IMR-90 (cell line): ENCODE measurements at regions not wholly inside any gene's neighbourhood (a gene's known extent, or its start where the extent isn't known, plus 50 kb on each side); places are given as distances from the start of the nearest gene placed in this dataset.

Source experiments
- ATAC-seq: fragments of 200-7000 bp; cut with Tn5 transposase; 2 replicates; pipeline ENCODE4 v1.9.1; 2020; ENCODE audit warnings: low read depth, mild to moderate bottlenecking, moderate library complexity
- BruUV-seq: library from RNA; stranded (reverse); fragments of 400-500 nt; replicated peaks from 2 replicates; lab custom pipeline; 2021; lab: Mats Ljungman, UMichigan
- CTCF ChIA-PET: fragments of 300-600 bp; formaldehyde crosslinking; extraction: SDS; loops from one replicate; lab custom pipeline; 2021; ENCODE audit warnings: antibody characterized with exemption; lab: Yijun Ruan, JAX
- POLR2A ChIA-PET: fragments of 300-600 bp; sonication (Branson Sonifier 250); formaldehyde crosslinking; loops from one replicate; lab custom pipeline; 2022; ENCODE audit warnings: antibody characterized with exemption; ENCODE audit not compliant: unreplicated experiment; lab: Charles Lee
- DNase-seq: peaks from one replicate; pipeline ENCODE4 v3.0.0; 2013
- H2AFZ ChIP-seq: replicated peaks from 2 replicates; pipeline ENCODE3; 2013; ENCODE audit warnings: low read length, mild to moderate bottlenecking; ENCODE audit not compliant: poor library complexity
- H2AK5ac ChIP-seq: 2 replicates; pipeline ENCODE4 v1.6.1; 2013; ENCODE audit warnings: low read depth, low read length, inconsistent platforms
- H2AK9ac ChIP-seq: replicated peaks from 2 replicates; pipeline ENCODE3; 2013; ENCODE audit warnings: mild to moderate bottlenecking, low read depth, low read length, moderate library complexity; ENCODE audit not compliant: poor library complexity
- H2BK120ac ChIP-seq: 2 replicates; pipeline ENCODE4 v1.6.1; 2013; ENCODE audit warnings: low read depth, low read length, inconsistent platforms
- H2BK15ac ChIP-seq: 3 replicates; pipeline ENCODE4 v1.6.1; 2013; ENCODE audit warnings: low read depth, low read length, inconsistent platforms
- H2BK20ac ChIP-seq: 2 replicates; pipeline ENCODE4 v1.6.1; 2013; ENCODE audit warnings: low read depth, mild to moderate bottlenecking, inconsistent platforms, low read length, moderate library complexity
- H2BK5ac ChIP-seq: 2 replicates; pipeline ENCODE4 v1.6.1; 2013; ENCODE audit warnings: mild to moderate bottlenecking, low read depth, low read length, inconsistent platforms; ENCODE audit not compliant: poor library complexity, severe bottlenecking
- H3K14ac ChIP-seq: replicated peaks from 2 replicates; pipeline ENCODE4 v1.6.1; 2013; ENCODE audit warnings: low read depth, low read length, inconsistent platforms
- H3K18ac ChIP-seq: 2 replicates; pipeline ENCODE4 v1.6.1; 2013; ENCODE audit warnings: low read depth, low read length, control low read depth
- H3K23ac ChIP-seq: 2 replicates; pipeline ENCODE4 v1.6.1; 2013; ENCODE audit warnings: low read depth, low read length, inconsistent platforms
- H3K27ac ChIP-seq: 2 replicates; pipeline ENCODE4 v1.5.1; 2013; ENCODE audit warnings: mild to moderate bottlenecking, control low read depth, low read length; ENCODE audit not compliant: insufficient read depth
- H3K27me3 ChIP-seq: 2 replicates; pipeline ENCODE4 v1.6.1; 2013; ENCODE audit warnings: low read length; ENCODE audit not compliant: control insufficient read depth, insufficient read depth
- H3K36me3 ChIP-seq: 2 replicates; pipeline ENCODE4 v1.6.1; 2013; ENCODE audit warnings: low read length, mixed read lengths; ENCODE audit not compliant: control insufficient read depth, insufficient read depth
- H3K4ac ChIP-seq: 2 replicates; pipeline ENCODE4 v1.6.1; 2013; ENCODE audit warnings: low read depth, low read length, inconsistent platforms
- H3K4me1 ChIP-seq: 2 replicates; pipeline ENCODE4 v1.6.1; 2013; ENCODE audit warnings: low read length, mixed read lengths; ENCODE audit not compliant: control insufficient read depth, insufficient read depth
- H3K4me2 ChIP-seq: 2 replicates; pipeline ENCODE4 v1.6.1; 2013; ENCODE audit warnings: low read depth, mild to moderate bottlenecking, control low read depth, low read length, moderate library complexity
- H3K4me3 ChIP-seq: 2 replicates; pipeline ENCODE4 v1.5.1; 2013; ENCODE audit warnings: low read depth, mild to moderate bottlenecking, control low read depth, low read length, moderate library complexity; ENCODE audit not compliant: insufficient read depth
- H3K56ac ChIP-seq: 2 replicates; pipeline ENCODE4 v1.6.1; 2013; ENCODE audit warnings: low read length, inconsistent platforms; ENCODE audit not compliant: insufficient read depth; ENCODE audit errors: extremely low read depth
- H3K79me1 ChIP-seq, 2 experiments: 2 replicates each; pipeline ENCODE4 v1.6.1; 2013; ENCODE audit warnings: low read length in 2 of 2, inconsistent platforms in 1 of 2, low read depth in 1 of 2
- H3K9ac ChIP-seq: 2 replicates; pipeline ENCODE4 v1.6.1; 2013; ENCODE audit warnings: low read depth, low read length, control low read depth
- H3K9me1 ChIP-seq: 2 replicates; pipeline ENCODE4 v1.6.1; 2013; ENCODE audit warnings: low read length, inconsistent platforms; ENCODE audit not compliant: insufficient read depth
- H3K9me3 ChIP-seq: 2 replicates; pipeline ENCODE4 v1.6.1; 2013; ENCODE audit warnings: low read length; ENCODE audit not compliant: control insufficient read depth, insufficient read depth
- H4K20me1 ChIP-seq: 2 replicates; pipeline ENCODE4 v1.6.1; 2013; ENCODE audit warnings: low read length, inconsistent platforms; ENCODE audit not compliant: insufficient read depth
- H4K5ac ChIP-seq: 2 replicates; pipeline ENCODE4 v1.6.1; 2013; ENCODE audit warnings: mild to moderate bottlenecking, low read depth, low read length, control low read depth
- H4K8ac ChIP-seq, 2 experiments: 2 replicates each; pipeline ENCODE4 v1.6.1; 2013; ENCODE audit warnings: low read depth in 2 of 2, low read length in 2 of 2, control low read depth in 1 of 2, inconsistent platforms in 1 of 2
- H4K91ac ChIP-seq: 2 replicates; pipeline ENCODE4 v1.6.1; 2013; ENCODE audit warnings: low read depth, low read length, inconsistent platforms; ENCODE audit not compliant: insufficient read depth
- CEBPB ChIP-seq: IDR thresholded peaks from 2 replicates; pipeline ENCODE4 v1.6.1; 2012; ENCODE audit warnings: low read depth, low read length, improper control_type of control experiment
- FOS ChIP-seq: fragments of 150-350 bp; IDR thresholded peaks from 2 replicates; pipeline ENCODE4 v1.6.1; 2016; ENCODE audit warnings: low read depth, low read length
- NFE2L2 ChIP-seq: fragments of 150-350 bp; IDR thresholded peaks from 2 replicates; pipeline ENCODE4 v1.6.1; 2016; ENCODE audit warnings: low read depth, mild to moderate bottlenecking, low read length
- RFX5 ChIP-seq: IDR thresholded peaks from 2 replicates; pipeline ENCODE4 v1.8.0; 2012; ENCODE audit warnings: low read depth, mild to moderate bottlenecking, low read length, moderate library complexity
- WGBS, 2 experiments: methylation state at CpG; one replicate each; pipeline versions ENCODE4 v1.1.5 to v1.1.7; 2013; ENCODE audit warnings: missing lambda C conversion rate in 2 of 2; ENCODE audit not compliant: insufficient read length in 1 of 2; ENCODE audit errors: extremely low coverage in 2 of 2; 5-methylcytosine and 5-hydroxymethylcytosine counted together
- dilution Hi-C: fragments of 300-500 bp; cut with HindIII; formaldehyde crosslinking; loops from one replicate; pipeline ENCODE4 v1.14.3; 2018; ENCODE audit warnings: low sequenced_read_pairs; ENCODE audit not compliant: unreplicated experiment
- in situ Hi-C: fragments of 300-500 bp; cut with MboI; formaldehyde crosslinking; loops from 3 replicates; pipeline ENCODE4 v1.14.3; 2019; ENCODE audit warnings: low sequenced_read_pairs, inconsistent platforms, mixed read lengths
- intact Hi-C: fragments of 100-400 bp; cut with micrococcal nuclease; formaldehyde crosslinking; loops from 2 replicates; pipeline ENCODE4 v1.10.0; 2022

GRCh38 chr1:72724951-72725861 lies 442.9 kb upstream of the NEGR1 start:
- intact Hi-C loops (no loop called here), dilution Hi-C loops (no loop called here), in situ Hi-C loops (no loop called here)
- POLR2A ChIA-PET, result no interaction called here
- Histone ChIP-seq H4K20me1 (no peaks in the 10 kb centered on the region), H3K4me1 (no peaks in the 10 kb centered on the region), H2AFZ (no peak overlapping the region), H3K4me3 (no peak overlapping the region), H3K27ac (no peak overlapping the region), H4K91ac (no peak overlapping the region), H3K4ac (no peak overlapping the region), H3K27me3 (no peaks in the 10 kb centered on the region), H3K23ac (no peak overlapping the region), H3K9me1 (no peaks in the 10 kb centered on the region), H3K36me3 (no peaks in the 10 kb centered on the region), H2BK15ac (no peak overlapping the region), H4K8ac (no peak overlapping the region), H3K14ac (no peak overlapping the region), H2BK20ac (no peak overlapping the region), H3K18ac (no peak overlapping the region), H2BK5ac (no peak overlapping the region), H3K4me2 (no peak overlapping the region), H3K9ac (no peak overlapping the region), H4K5ac (no peak overlapping the region), H2AK9ac (no peak overlapping the region), H2AK5ac (no peak overlapping the region), H3K79me1 (no peaks in the 10 kb centered on the region), H2BK120ac (no peak overlapping the region), H3K9me3 (peaks cover 9% of the 10 kb centered on the region; the same call in 1 of the 2 replicates), H3K56ac (no peak overlapping the region)
- WGBS, 2 experiments, result 100% methylated on average over 1 of the region's 17 CpGs; no CpG with 5 or more reads in 1 of the 2 experiments
- BruUV-seq, result no TSS peak
- DNase-seq (no peak), ATAC-seq (no peak)
- CTCF ChIA-PET, result no interaction called here
- TF ChIP-seq CEBPB (no peak), FOS (no peak), RFX5 (no peak), NFE2L2 (no peak)
